Activated CD8-positive, alpha-beta T cell treated with anti-CD3 and anti-CD28 coated beads for 36 hours (primary cell): ENCODE measurements at regions not wholly inside any gene's neighbourhood (a gene's known extent, or its start where the extent isn't known, plus 50 kb on each side); places are given as distances from the start of the nearest gene placed in this dataset.

Source experiments
- ATAC-seq: fragments of 200-7000 bp; cut with Tn5 transposase; one replicate; pipeline ENCODE4 v1.10.0; 2021; ENCODE audit warnings: mild to moderate bottlenecking, moderate library complexity
- CTCF ChIA-PET: fragments of 350-600 bp; sonication (Branson Sonifier 250); formaldehyde crosslinking; loops from one replicate; lab custom pipeline; 2021; ENCODE audit warnings: antibody characterized with exemption; lab: Charles Lee
- POLR2A ChIA-PET: fragments of 350-600 bp; sonication (Branson Sonifier 250); formaldehyde crosslinking; loops from one replicate; lab custom pipeline; 2021; ENCODE audit warnings: antibody characterized with exemption; lab: Charles Lee
- DNase-seq: peaks from one replicate; pipeline ENCODE4 v3.0.0-alpha.2; 2020
- H3K27ac Mint-ChIP-seq: one replicate; pipeline ENCODE4 v1.8.0; 2021; ENCODE audit warnings: mild to moderate bottlenecking, mixed read lengths
- H3K27me3 Mint-ChIP-seq: one replicate; pipeline ENCODE4 v1.8.0; 2021; ENCODE audit warnings: mixed read lengths
- H3K36me3 Mint-ChIP-seq: one replicate; pipeline ENCODE4 v1.8.0; 2021; ENCODE audit warnings: low read depth, mixed read lengths
- H3K4me1 Mint-ChIP-seq: one replicate; pipeline ENCODE4 v1.8.0; 2021; ENCODE audit warnings: low read depth, mixed read lengths
- H3K4me3 Mint-ChIP-seq: one replicate; pipeline ENCODE4 v1.8.0; 2021; ENCODE audit warnings: mild to moderate bottlenecking, moderate library complexity, mixed read lengths
- H3K9me3 Mint-ChIP-seq: one replicate; pipeline ENCODE4 v1.8.0; 2021; ENCODE audit warnings: mixed read lengths
- intact Hi-C: fragments of 100-400 bp; cut with micrococcal nuclease; formaldehyde crosslinking; loops from one replicate; pipeline ENCODE4 v1.10.0; 2022
- TF ChIP-seq, protein P1 (sequence below): fragments of 200-600 bp; IDR thresholded peaks from one replicate; pipeline ENCODE4 v1.8.0; 2022; ENCODE audit warnings: antibody characterized with exemption, mild to moderate bottlenecking

DNA sequence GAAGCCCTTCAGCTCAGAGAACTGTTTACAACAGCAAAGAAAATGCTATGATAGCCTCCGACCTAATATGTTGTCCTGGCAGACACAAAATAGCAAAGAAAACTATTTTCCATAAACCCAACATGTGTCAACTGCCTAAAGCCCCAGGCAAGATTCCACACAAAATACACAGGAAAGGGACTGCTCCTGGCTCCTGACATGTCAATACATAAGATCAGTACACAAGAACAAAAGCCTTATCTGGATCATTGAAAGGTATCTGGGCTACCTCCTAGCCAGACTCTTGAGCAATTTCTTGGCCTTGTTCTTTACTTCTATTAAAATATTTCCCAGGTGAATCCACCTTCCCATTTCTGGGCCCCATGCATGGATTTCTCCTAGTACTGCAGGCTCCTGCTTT lies 242.3 kb upstream of the GRIP1 start:
- DNase-seq, result no peak
- TF ChIP-seq, protein P1, sequence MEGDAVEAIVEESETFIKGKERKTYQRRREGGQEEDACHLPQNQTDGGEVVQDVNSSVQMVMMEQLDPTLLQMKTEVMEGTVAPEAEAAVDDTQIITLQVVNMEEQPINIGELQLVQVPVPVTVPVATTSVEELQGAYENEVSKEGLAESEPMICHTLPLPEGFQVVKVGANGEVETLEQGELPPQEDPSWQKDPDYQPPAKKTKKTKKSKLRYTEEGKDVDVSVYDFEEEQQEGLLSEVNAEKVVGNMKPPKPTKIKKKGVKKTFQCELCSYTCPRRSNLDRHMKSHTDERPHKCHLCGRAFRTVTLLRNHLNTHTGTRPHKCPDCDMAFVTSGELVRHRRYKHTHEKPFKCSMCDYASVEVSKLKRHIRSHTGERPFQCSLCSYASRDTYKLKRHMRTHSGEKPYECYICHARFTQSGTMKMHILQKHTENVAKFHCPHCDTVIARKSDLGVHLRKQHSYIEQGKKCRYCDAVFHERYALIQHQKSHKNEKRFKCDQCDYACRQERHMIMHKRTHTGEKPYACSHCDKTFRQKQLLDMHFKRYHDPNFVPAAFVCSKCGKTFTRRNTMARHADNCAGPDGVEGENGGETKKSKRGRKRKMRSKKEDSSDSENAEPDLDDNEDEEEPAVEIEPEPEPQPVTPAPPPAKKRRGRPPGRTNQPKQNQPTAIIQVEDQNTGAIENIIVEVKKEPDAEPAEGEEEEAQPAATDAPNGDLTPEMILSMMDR, result no peak
- intact Hi-C loops, result no loop called here
- CTCF ChIA-PET, result no interaction called here
- H3K4me3 Mint-ChIP-seq, result no peak overlapping the region
- POLR2A ChIA-PET, result no interaction called here
- H3K9me3 Mint-ChIP-seq, result no peaks in the 10 kb centered on the region
- no peaks in the 10 kb centered on the region for H3K36me3 Mint-ChIP-seq
- H3K27ac Mint-ChIP-seq, result no peak overlapping the region
- ATAC-seq, result no peak
- peaks cover 1% of the 10 kb centered on the region for H3K27me3 Mint-ChIP-seq
- H3K4me1 Mint-ChIP-seq, result peaks cover 2% of the 10 kb centered on the region

DNA sequence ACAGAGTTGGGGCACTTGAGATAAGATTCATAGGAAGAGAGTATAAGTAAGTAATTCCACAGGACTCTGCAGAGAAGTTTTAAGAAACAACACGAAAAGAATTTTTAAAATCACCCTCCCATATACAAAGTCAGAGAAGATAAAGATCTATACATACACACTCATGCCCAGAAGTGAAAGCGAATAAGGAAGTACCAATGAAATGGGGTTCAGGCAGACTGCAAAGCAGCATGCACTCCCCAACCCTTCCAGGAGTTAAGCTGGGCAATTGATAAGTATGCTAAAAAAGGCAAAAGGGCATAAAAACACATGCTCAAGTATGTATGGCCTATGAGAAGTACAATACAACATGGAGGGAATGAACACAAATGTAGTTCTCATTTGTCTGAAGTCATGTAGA lies 246.2 kb upstream of the GRIP1 start:
- ChIA-PET POLR2A (no interaction called here), CTCF (no interaction called here)
- peaks cover 4% of the 10 kb centered on the region for H3K27me3 Mint-ChIP-seq
- no peak for ATAC-seq
- TF ChIP-seq, protein P1, result no peak
- intact Hi-C loops, result no loop called here
- no peaks in the 10 kb centered on the region for H3K36me3 Mint-ChIP-seq
- H3K4me1 Mint-ChIP-seq, result peaks cover 13% of the 10 kb centered on the region
- H3K27ac Mint-ChIP-seq, result no peak overlapping the region
- H3K4me3 Mint-ChIP-seq, result no peak overlapping the region
- H3K9me3 Mint-ChIP-seq, result no peaks in the 10 kb centered on the region
- no peak for DNase-seq

DNA sequence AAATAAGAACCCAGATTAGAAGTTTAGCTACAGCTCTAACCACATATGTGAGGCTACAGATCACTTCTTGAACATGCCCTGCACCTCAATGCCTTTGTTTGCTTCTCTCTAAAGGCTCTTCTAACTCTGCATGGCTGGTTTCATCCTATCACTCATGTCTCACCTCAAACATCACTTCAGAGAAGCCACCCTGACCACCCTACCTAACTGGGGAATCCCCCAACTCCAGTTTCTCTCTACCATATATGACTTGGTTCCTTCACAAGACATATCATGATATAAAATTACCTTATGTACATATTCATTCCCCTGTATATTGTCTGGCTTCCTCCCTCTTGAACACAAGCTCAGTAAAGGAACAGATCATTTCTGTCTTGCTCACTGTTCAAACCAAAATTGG lies 250.2 kb upstream of the GRIP1 start:
- Mint-ChIP-seq H3K9me3 (no peaks in the 10 kb centered on the region), H3K4me3 (no peak overlapping the region), H3K27ac (no peak overlapping the region), H3K36me3 (no peaks in the 10 kb centered on the region), H3K27me3 (peaks cover 15% of the 10 kb centered on the region), H3K4me1 (peaks cover 11% of the 10 kb centered on the region)
- ChIA-PET CTCF (no interaction called here), POLR2A (interaction anchor here (1.3 kb wide), 1 partner anchor 10 kb away, joined by 4 read pairs; no protein-coding TSS in a partner anchor)
- TF ChIP-seq, protein P1, result no peak
- DNase-seq (peak; percentile 60), ATAC-seq (peak; percentile 95)
- intact Hi-C loops, result no loop called here

DNA sequence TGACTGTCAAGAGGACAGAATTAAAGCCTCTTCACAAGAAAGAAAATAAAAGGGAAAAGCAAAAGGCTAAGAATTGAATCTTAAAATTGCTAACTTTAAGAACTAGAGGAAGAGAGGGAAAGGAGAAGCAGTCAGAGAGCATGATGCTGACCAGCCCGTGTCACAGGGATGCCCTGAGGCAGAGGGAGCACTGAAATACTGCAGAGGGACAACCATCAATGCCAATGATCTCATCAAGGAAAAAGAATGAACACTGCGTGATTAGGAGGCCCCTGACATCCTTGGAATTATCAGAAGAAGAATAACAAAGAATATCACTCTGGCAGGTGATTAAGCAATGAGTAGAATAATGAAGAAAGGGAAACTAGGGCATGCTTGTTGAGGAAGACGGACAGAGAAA lies 252.2 kb upstream of the GRIP1 start:
- Mint-ChIP-seq H3K27me3 (peaks cover 20% of the 10 kb centered on the region), H3K27ac (no peak overlapping the region), H3K4me1 (peaks cover 11% of the 10 kb centered on the region), H3K4me3 (no peak overlapping the region), H3K9me3 (no peaks in the 10 kb centered on the region), H3K36me3 (no peaks in the 10 kb centered on the region)
- no peak for DNase-seq
- intact Hi-C loops, result no loop called here
- ChIA-PET POLR2A (no interaction called here), CTCF (no interaction called here)
- no peak for ATAC-seq
- TF ChIP-seq, protein P1, result no peak

DNA sequence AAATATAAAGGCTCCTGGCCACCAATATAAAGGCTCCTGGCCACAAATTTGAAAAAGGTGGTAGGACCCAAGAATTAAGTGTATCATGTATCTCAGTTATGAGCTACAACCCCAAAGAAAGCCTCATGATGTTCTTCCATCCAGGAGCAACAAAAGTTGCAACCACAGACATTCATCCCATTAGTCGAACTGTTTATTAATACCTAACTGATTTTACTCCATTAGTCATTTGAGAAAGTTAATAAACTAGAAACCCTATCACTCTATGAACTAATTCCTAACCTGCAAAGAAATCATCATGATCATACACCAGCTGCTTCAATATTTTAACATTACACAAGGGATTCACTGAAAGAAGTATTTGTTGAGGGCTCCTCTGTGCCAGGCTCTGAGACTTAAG lies 253.2 kb upstream of the GRIP1 start:
- no peak overlapping the region for H3K27ac Mint-ChIP-seq
- POLR2A ChIA-PET, result no interaction called here
- H3K27me3 Mint-ChIP-seq, result peaks cover 20% of the 10 kb centered on the region

More for the DNA sequence above, 253.2 kb upstream of the GRIP1 start:
- CTCF ChIA-PET, result no interaction called here
- no peak overlapping the region for H3K4me3 Mint-ChIP-seq
- no peaks in the 10 kb centered on the region for H3K36me3 Mint-ChIP-seq
- DNase-seq, result no peak
- TF ChIP-seq, protein P1, result no peak
- H3K4me1 Mint-ChIP-seq, result peaks cover 11% of the 10 kb centered on the region
- no peaks in the 10 kb centered on the region for H3K9me3 Mint-ChIP-seq
- intact Hi-C loops, result no loop called here
- no peak for ATAC-seq
